K562 (cell line): ENCODE measurements at regions not wholly inside any gene's neighbourhood (a gene's known extent, or its start where the extent isn't known, plus 50 kb on each side); places are given as distances from the start of the nearest gene placed in this dataset.

Experiments
- BCL6 ChIP-seq: fragments of 250-450 bp; sonication (Bioruptor Pico); IDR thresholded peaks from 2 replicates; pipeline ENCODE4 v1.4.0; 2020
- BMI1 ChIP-seq: fragments of 150-350 bp; IDR thresholded peaks from 2 replicates; pipeline ENCODE4 v1.6.1; 2014; ENCODE audit warnings: low read length
- CSDE1 ChIP-seq, 2 experiments: fragments of 450-650 bp; IDR thresholded peaks; 2 replicates each; pipeline ENCODE4 v1.6.1; 2016; ENCODE audit warnings: mild to moderate bottlenecking in 1 of 2
- FOXM1 ChIP-seq, 2 experiments: fragments of 450-650 bp in 1 of 2; sonication (generic) in 1 of 2; formaldehyde crosslinking in 1 of 2; IDR thresholded peaks; 2 replicates each; pipeline versions ENCODE4 v1.6.1 to v1.9.0; 2017 to 2022; ENCODE audit warnings: low read depth in 2 of 2, mild to moderate bottlenecking in 2 of 2, missing genetic modification reagents in 1 of 2, moderate library complexity in 1 of 2
- GATAD2A ChIP-seq: fragments of 450-650 bp; IDR thresholded peaks from 2 replicates; pipeline ENCODE4 v1.6.1; 2017
- HDAC3 ChIP-seq: fragments of 450-650 bp; IDR thresholded peaks from 2 replicates; pipeline ENCODE4 v1.6.1; 2018; ENCODE audit warnings: borderline replicate concordance, mild to moderate bottlenecking, moderate library complexity; ENCODE audit not compliant: partially characterized antibody
- JUND ChIP-seq, 2 experiments: IDR thresholded peaks; 2 replicates in 1 of 2; 3 replicates in 1 of 2; pipeline ENCODE4 v1.6.1; 2011; ENCODE audit warnings: borderline replicate concordance in 2 of 2, low read depth in 2 of 2, low read length in 2 of 2, improper control_type of control experiment in 1 of 2, missing biosample characterization in 1 of 2, missing genetic modification characterization in 1 of 2, missing genetic modification reagents in 1 of 2
- KHSRP ChIP-seq: fragments of 450-650 bp; IDR thresholded peaks from 2 replicates; pipeline ENCODE4 v1.6.1; 2017
- NBN ChIP-seq: fragments of 450-650 bp; IDR thresholded peaks from 2 replicates; pipeline ENCODE4 v1.6.1; 2016; ENCODE audit warnings: low read depth, mild to moderate bottlenecking
- NFE2L1 ChIP-seq: fragments of 450-650 bp; IDR thresholded peaks from 2 replicates; pipeline ENCODE4 v1.6.1; 2016; ENCODE audit warnings: missing genetic modification characterization, low read depth, mild to moderate bottlenecking, missing compliant biosample characterization, moderate library complexity, borderline replicate concordance
- RBM25 ChIP-seq: fragments of 200-400 bp; formaldehyde crosslinking; IDR thresholded peaks from 2 replicates; pipeline ENCODE4 v1.6.1; 2018; ENCODE audit warnings: low read length, low read depth, moderate library complexity; ENCODE audit not compliant: severe bottlenecking
- RFX1 ChIP-seq: fragments of 450-650 bp; IDR thresholded peaks from 2 replicates; pipeline ENCODE4 v1.6.1; 2016; ENCODE audit warnings: mild to moderate bottlenecking, moderate library complexity
- STAT5A ChIP-seq: IDR thresholded peaks from 2 replicates; pipeline ENCODE4 v1.6.1; 2012; ENCODE audit warnings: low read length, inconsistent platforms, borderline replicate concordance
- SUPT5H ChIP-seq: fragments of 450-650 bp; IDR thresholded peaks from 2 replicates; pipeline ENCODE4 v1.6.1; 2016
- TRIM28 ChIP-seq: fragments of 450-650 bp; IDR thresholded peaks from 2 replicates; pipeline ENCODE4 v1.6.1; 2017
- ZBTB17 ChIP-seq: fragments of 450-650 bp; formaldehyde crosslinking; IDR thresholded peaks from 2 replicates; pipeline ENCODE4 v1.4.0; 2020; ENCODE audit warnings: mild to moderate bottlenecking
- ZKSCAN8 ChIP-seq: fragments of 200-800 bp; sonication (Bioruptor generic); IDR thresholded peaks from 2 replicates; pipeline ENCODE4 v1.6.1; 2016; ENCODE audit warnings: missing genetic modification characterization, missing compliant biosample characterization
- ZNF668 ChIP-seq: fragments of 250-450 bp; sonication (Bioruptor Pico); IDR thresholded peaks from 2 replicates; pipeline ENCODE4 v1.8.0; 2022; ENCODE audit warnings: mild to moderate bottlenecking, inconsistent platforms
- ZSCAN29 ChIP-seq: fragments of 450-650 bp; IDR thresholded peaks from 2 replicates; pipeline ENCODE4 v1.6.1; 2017
- TF ChIP-seq, protein P1 (sequence below): IDR thresholded peaks from 3 replicates; pipeline ENCODE4 v1.6.1; 2011; ENCODE audit warnings: borderline replicate concordance, mild to moderate bottlenecking, moderate library complexity; ENCODE audit not compliant: insufficient read length; ENCODE audit errors: extremely low read depth
- TF ChIP-seq, protein P2 (sequence below), 2 experiments: fragments of 450-650 bp; conservative IDR thresholded peaks; 2 replicates each; pipeline ENCODE4 v1.6.1; 2017; ENCODE audit warnings: mild to moderate bottlenecking in 2 of 2, moderate library complexity in 2 of 2
- TF ChIP-seq, protein P3 (sequence below): fragments of 200-800 bp; sonication (Bioruptor generic); IDR thresholded peaks from 2 replicates; pipeline ENCODE4 v1.6.1; 2017; ENCODE audit warnings: missing genetic modification characterization, missing compliant biosample characterization

DNA sequence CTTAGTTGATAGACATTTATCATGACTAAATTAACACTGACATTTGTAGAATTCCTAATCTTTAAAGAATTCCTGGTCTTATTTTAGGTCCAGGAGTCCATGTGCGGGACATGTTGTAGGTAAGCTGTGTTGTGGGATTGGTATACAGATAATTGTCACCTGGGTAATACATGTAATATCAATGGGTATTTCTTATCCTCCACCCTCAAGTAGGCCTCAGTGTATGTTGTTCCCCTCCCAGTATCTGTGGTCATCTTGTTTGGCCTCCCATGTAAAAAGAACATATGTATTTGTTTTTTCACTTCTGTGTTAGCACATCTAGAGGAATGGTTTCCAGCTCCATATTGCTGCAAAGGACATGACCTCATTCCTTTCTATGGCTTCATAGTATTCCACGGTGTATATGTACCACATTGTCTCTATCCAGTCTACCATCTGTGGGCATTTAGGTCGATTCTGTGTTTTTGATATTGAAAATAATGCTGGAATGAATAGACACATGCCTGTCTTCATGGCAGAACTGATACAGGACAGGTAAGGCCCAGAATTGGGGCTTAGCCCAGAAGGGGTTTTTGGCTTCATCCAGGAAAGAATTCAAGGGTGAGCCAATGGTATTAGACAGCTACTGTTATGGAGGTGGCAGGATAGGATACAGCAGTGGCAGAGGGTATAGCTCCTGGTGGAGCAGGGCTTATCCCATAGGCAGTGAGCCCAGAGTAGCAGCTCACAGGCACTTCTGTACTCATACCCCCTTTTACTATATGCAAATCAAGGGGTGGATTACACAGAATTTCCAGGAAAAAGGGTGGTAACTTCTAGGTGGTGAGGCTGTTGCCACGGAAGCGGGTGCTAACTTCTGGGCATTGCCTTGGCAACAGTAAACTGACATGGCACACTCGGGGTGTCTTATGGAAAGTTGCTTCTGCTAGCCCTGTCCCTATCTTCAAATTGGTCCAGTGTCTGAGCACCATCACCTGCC, 66.1 kb upstream of the WDR1 start (continued):
- TF ChIP-seq, protein P1, sequence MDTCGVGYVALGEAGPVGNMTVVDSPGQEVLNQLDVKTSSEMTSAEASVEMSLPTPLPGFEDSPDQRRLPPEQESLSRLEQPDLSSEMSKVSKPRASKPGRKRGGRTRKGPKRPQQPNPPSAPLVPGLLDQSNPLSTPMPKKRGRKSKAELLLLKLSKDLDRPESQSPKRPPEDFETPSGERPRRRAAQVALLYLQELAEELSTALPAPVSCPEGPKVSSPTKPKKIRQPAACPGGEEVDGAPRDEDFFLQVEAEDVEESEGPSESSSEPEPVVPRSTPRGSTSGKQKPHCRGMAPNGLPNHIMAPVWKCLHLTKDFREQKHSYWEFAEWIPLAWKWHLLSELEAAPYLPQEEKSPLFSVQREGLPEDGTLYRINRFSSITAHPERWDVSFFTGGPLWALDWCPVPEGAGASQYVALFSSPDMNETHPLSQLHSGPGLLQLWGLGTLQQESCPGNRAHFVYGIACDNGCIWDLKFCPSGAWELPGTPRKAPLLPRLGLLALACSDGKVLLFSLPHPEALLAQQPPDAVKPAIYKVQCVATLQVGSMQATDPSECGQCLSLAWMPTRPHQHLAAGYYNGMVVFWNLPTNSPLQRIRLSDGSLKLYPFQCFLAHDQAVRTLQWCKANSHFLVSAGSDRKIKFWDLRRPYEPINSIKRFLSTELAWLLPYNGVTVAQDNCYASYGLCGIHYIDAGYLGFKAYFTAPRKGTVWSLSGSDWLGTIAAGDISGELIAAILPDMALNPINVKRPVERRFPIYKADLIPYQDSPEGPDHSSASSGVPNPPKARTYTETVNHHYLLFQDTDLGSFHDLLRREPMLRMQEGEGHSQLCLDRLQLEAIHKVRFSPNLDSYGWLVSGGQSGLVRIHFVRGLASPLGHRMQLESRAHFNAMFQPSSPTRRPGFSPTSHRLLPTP = no peak
- TF ChIP-seq, protein P2, sequence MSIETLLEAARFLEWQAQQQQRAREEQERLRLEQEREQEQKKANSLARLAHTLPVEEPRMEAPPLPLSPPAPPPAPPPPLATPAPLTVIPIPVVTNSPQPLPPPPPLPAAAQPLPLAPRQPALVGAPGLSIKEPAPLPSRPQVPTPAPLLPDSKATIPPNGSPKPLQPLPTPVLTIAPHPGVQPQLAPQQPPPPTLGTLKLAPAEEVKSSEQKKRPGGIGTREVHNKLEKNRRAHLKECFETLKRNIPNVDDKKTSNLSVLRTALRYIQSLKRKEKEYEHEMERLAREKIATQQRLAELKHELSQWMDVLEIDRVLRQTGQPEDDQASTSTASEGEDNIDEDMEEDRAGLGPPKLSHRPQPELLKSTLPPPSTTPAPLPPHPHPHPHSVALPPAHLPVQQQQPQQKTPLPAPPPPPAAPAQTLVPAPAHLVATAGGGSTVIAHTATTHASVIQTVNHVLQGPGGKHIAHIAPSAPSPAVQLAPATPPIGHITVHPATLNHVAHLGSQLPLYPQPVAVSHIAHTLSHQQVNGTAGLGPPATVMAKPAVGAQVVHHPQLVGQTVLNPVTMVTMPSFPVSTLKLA (conservative IDR thresholded peaks at IDR 0.05) = peak in 1 of 2 experiments; percentile 11; a peak in 1 of 4 replicates
- TF ChIP-seq ZNF668 (CRISPR knock-in tag) = peak; percentile 72
- TF ChIP-seq BMI1 = peak; percentile 64; the same call in 1 of the 2 replicates
- TF ChIP-seq TRIM28 = 0 out of 2 replicates have a peak, but pooled peaks have one; percentile 9
- TF ChIP-seq NFE2L1 = no peak
- 0 out of 2 replicates have a peak, but pooled peaks have one; percentile 46 for TF ChIP-seq STAT5A
- TF ChIP-seq JUND (IDR thresholded peaks at IDR 0.05; ENCODE audit: borderline replicate concordance, low read depth, low read length) = 0 out of 2 replicates have a peak, but pooled peaks have one; percentile 3
- TF ChIP-seq JUND (tag; IDR thresholded peaks at IDR 0.05; ENCODE audit: borderline replicate concordance, low read depth, low read length) = peak; percentile 22; the same call in 2 of the 3 replicates
- peak; percentile 38 for TF ChIP-seq HDAC3
- no peak for TF ChIP-seq NBN
- TF ChIP-seq, protein P3, sequence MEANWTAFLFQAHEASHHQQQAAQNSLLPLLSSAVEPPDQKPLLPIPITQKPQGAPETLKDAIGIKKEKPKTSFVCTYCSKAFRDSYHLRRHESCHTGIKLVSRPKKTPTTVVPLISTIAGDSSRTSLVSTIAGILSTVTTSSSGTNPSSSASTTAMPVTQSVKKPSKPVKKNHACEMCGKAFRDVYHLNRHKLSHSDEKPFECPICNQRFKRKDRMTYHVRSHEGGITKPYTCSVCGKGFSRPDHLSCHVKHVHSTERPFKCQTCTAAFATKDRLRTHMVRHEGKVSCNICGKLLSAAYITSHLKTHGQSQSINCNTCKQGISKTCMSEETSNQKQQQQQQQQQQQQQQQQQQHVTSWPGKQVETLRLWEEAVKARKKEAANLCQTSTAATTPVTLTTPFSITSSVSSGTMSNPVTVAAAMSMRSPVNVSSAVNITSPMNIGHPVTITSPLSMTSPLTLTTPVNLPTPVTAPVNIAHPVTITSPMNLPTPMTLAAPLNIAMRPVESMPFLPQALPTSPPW (CRISPR knock-in tag) = 0 out of 2 replicates have a peak, but pooled peaks have one; percentile 24
- TF ChIP-seq KHSRP = no peak
- TF ChIP-seq RBM25 = peak; percentile 4
- TF ChIP-seq CSDE1 (IDR thresholded peaks at IDR 0.05) = peak in 1 of 2 experiments; percentile 40; a peak in 1 of 4 replicates
- peak; percentile 54; the same call in 1 of the 2 replicates for TF ChIP-seq SUPT5H
- peak; percentile 64; the same call in 1 of the 2 replicates for TF ChIP-seq ZBTB17 (CRISPR knock-in tag)
- 0 out of 2 replicates have a peak, but pooled peaks have one; percentile 18 for TF ChIP-seq ZSCAN29
- TF ChIP-seq FOXM1 (IDR thresholded peaks at IDR 0.05; ENCODE audit: low read depth) = 0 out of 2 replicates have a peak, but pooled peaks have one; percentile 18
- no peak for TF ChIP-seq FOXM1 (CRISPR knock-in tag; IDR thresholded peaks at IDR 0.05; ENCODE audit: low read depth)
- peak; percentile 91 for TF ChIP-seq RFX1
- no peak for TF ChIP-seq GATAD2A
- TF ChIP-seq BCL6 (CRISPR knock-in tag) = 0 out of 2 replicates have a peak, but pooled peaks have one; percentile 17
- peak; percentile 65; the same call in 1 of the 2 replicates for TF ChIP-seq ZKSCAN8 (CRISPR knock-in tag)
